ENCODE measurements at regions not wholly inside any gene's neighbourhood (a gene's known extent, or its start where the extent isn't known, plus 50 kb on each side); places are given as distances from the start of the nearest gene placed in this dataset.

DNA sequence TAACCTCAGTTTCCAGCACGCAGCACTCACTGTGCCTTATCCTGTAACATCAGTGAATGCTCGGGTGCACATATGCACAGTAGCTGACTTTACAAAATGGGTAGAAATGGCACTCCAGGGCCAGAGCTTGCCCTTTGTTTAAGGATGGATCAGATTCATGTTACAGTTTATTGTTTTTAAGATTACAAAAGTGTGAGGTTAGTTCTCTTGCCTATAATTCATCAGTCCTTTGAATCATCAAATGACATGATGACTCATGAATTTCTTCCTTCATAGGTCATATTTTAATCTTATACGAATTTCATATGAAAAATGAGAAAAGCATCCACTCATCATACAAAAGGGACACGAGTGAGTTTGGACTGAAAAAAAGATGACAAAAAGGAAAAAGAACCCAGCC, 545.3 kb downstream of the GBE1 start:
- DNase-seq = no peak
- Histone ChIP-seq H3K9me3 (no peaks in the 10 kb centered on the region), H3K36me3 (no peaks in the 10 kb centered on the region), H3K4me1 (no peaks in the 10 kb centered on the region), H3K27me3 (no peaks in the 10 kb centered on the region), H3K4me3 (no peak overlapping the region), H3K27ac (no peak overlapping the region), H3K9ac (ENCODE audit: low read depth in 2 of 2, low read length in 2 of 2) (no peak overlapping the region)
- TF ChIP-seq, protein P1, sequence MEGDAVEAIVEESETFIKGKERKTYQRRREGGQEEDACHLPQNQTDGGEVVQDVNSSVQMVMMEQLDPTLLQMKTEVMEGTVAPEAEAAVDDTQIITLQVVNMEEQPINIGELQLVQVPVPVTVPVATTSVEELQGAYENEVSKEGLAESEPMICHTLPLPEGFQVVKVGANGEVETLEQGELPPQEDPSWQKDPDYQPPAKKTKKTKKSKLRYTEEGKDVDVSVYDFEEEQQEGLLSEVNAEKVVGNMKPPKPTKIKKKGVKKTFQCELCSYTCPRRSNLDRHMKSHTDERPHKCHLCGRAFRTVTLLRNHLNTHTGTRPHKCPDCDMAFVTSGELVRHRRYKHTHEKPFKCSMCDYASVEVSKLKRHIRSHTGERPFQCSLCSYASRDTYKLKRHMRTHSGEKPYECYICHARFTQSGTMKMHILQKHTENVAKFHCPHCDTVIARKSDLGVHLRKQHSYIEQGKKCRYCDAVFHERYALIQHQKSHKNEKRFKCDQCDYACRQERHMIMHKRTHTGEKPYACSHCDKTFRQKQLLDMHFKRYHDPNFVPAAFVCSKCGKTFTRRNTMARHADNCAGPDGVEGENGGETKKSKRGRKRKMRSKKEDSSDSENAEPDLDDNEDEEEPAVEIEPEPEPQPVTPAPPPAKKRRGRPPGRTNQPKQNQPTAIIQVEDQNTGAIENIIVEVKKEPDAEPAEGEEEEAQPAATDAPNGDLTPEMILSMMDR (IDR thresholded peaks at IDR 0.05) = no peak
- intact Hi-C loops (cut with DNase I) = no loop called here

GRCh38 chr3:81214631-81215030, 546.8 kb downstream of the GBE1 start:
- no peaks in the 10 kb centered on the region for H3K4me1 ChIP-seq
- DNase-seq = no peak
- no peak overlapping the region for H3K4me3 ChIP-seq
- no peak overlapping the region for H3K9ac ChIP-seq (ENCODE audit: low read depth in 2 of 2, low read length in 2 of 2)
- TF ChIP-seq, protein P1 (IDR thresholded peaks at IDR 0.05) = no peak
- intact Hi-C loops (cut with DNase I) = no loop called here
- H3K36me3 ChIP-seq = no peaks in the 10 kb centered on the region
- no peak overlapping the region for H3K27ac ChIP-seq
- H3K9me3 ChIP-seq = no peaks in the 10 kb centered on the region
- H3K27me3 ChIP-seq = no peaks in the 10 kb centered on the region

- Histone ChIP-seq H3K4me3 (no peak overlapping the region), H3K27ac (no peak overlapping the region), H3K36me3 (no peaks in the 10 kb centered on the region), H3K9ac (ENCODE audit: low read depth in 2 of 2, low read length in 2 of 2) (no peak overlapping the region), H3K27me3 (no peaks in the 10 kb centered on the region), H3K9me3 (no peaks in the 10 kb centered on the region), H3K4me1 (no peaks in the 10 kb centered on the region)
- DNase-seq = no peak
- intact Hi-C loops (cut with DNase I) = no loop called here
- TF ChIP-seq, protein P1 (IDR thresholded peaks at IDR 0.05) = no peak
Observed at GRCh38 chr3:81199587-81199986, 561.9 kb downstream of the GBE1 start.

GRCh38 chr3:81198756-81199155, 562.7 kb downstream of the GBE1 start:
- intact Hi-C loops (cut with DNase I) = no loop called here
- no peaks in the 10 kb centered on the region for H3K36me3 ChIP-seq
- H3K9ac ChIP-seq (ENCODE audit: low read depth in 2 of 2, low read length in 2 of 2) = no peak overlapping the region
- TF ChIP-seq, protein P1 (IDR thresholded peaks at IDR 0.05) = no peak
- no peaks in the 10 kb centered on the region for H3K4me1 ChIP-seq
- H3K4me3 ChIP-seq = no peak overlapping the region
- H3K9me3 ChIP-seq = no peaks in the 10 kb centered on the region
- H3K27me3 ChIP-seq = no peaks in the 10 kb centered on the region
- no peak for DNase-seq
- H3K27ac ChIP-seq = no peak overlapping the region

DNA sequence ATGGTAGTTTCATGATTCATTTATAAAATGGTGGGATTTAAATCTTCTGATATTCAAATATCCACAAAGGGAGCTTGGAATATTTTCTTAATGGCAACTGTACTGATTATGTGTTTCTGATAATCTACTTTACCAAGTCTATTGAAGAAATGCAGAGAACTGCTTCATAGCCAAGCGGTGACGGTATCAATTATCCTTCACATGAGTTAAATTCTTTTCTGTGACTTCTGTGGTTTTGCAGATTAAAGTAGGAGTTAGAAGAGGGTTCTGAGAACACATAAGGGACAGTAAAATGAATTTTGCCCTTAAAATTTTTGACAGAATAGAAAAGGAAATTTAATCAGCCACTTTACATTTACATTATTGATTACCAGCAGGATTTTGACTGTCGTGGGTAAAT, 563.2 kb downstream of the GBE1 start:
- no peak for DNase-seq
- Histone ChIP-seq H3K9ac (ENCODE audit: low read depth in 2 of 2, low read length in 2 of 2) (no peak overlapping the region), H3K4me1 (no peaks in the 10 kb centered on the region), H3K36me3 (no peaks in the 10 kb centered on the region), H3K4me3 (no peak overlapping the region), H3K9me3 (no peaks in the 10 kb centered on the region), H3K27me3 (no peaks in the 10 kb centered on the region), H3K27ac (no peak overlapping the region)
- intact Hi-C loops (cut with DNase I) = no loop called here
- TF ChIP-seq, protein P1 (IDR thresholded peaks at IDR 0.05) = no peak

DNA sequence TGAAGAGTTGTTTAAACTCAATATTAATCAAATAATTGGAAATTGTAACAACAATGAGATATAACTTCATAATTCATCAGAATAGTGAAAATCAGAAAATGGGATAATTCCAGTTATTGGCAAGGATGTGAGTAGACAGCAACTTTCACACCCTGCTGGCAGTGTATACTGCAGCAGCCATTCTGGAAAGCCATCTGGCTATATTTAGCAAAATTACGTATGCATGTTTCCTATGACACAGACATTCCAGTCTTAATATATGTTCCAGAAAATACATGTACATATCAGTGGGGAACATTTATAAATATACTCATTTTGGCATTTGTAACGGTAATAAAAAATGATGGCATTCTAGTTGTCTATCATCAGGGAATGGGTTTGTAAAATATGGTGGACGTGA, 564.1 kb downstream of the GBE1 start:
- no peak overlapping the region for H3K27ac ChIP-seq
- TF ChIP-seq, protein P1 (IDR thresholded peaks at IDR 0.05) = no peak
- H3K9ac ChIP-seq (ENCODE audit: low read depth in 2 of 2, low read length in 2 of 2) = no peak overlapping the region
- no peaks in the 10 kb centered on the region for H3K36me3 ChIP-seq
- H3K9me3 ChIP-seq = no peaks in the 10 kb centered on the region
- no peaks in the 10 kb centered on the region for H3K4me1 ChIP-seq
- no peak for DNase-seq
- no peak overlapping the region for H3K4me3 ChIP-seq
- intact Hi-C loops (cut with DNase I) = no loop called here
- no peaks in the 10 kb centered on the region for H3K27me3 ChIP-seq

Data from colonic mucosa (tissue), 4 donors.